Smooth muscle cell (in vitro differentiated cells): ENCODE measurements at regions not wholly inside any gene's neighbourhood (a gene's known extent, or its start where the extent isn't known, plus 50 kb on each side); places are given as distances from the start of the nearest gene placed in this dataset.

Source experiments
- DNase-seq: peaks from one replicate; lab custom pipeline; 2025; ENCODE audit not compliant: unreplicated experiment; lab: John Stamatoyannopoulos, UW
- H2AFZ ChIP-seq: fragments of 200-600 bp; sonication (generic); 2 replicates; pipeline ENCODE4 v1.6.0; 2016; ENCODE audit warnings: antibody characterized with exemption, low read depth, mild to moderate bottlenecking
- H3F3A ChIP-seq: fragments of 200-600 bp; sonication (generic); 2 replicates; pipeline ENCODE4 v1.6.0; 2017; ENCODE audit warnings: antibody characterized with exemption, low read depth
- H3K27ac ChIP-seq: fragments of 200-600 bp; sonication (generic); 2 replicates; pipeline ENCODE4 v1.5.1; 2016; ENCODE audit warnings: low read depth, mild to moderate bottlenecking
- H3K27me3 ChIP-seq: fragments of 200-600 bp; sonication (generic); 2 replicates; pipeline ENCODE4 v1.6.1; 2016; ENCODE audit warnings: low read depth, mild to moderate bottlenecking
- H3K36me3 ChIP-seq: fragments of 200-600 bp; sonication (generic); 2 replicates; pipeline ENCODE4 v1.5.1; 2016; ENCODE audit warnings: low read depth
- H3K4me1 ChIP-seq: fragments of 200-600 bp; sonication (generic); 2 replicates; pipeline ENCODE4 v1.5.1; 2016; ENCODE audit warnings: low read depth
- H3K4me2 ChIP-seq: fragments of 200-600 bp; sonication (generic); 2 replicates; pipeline ENCODE4 v1.6.0; 2016; ENCODE audit warnings: mild to moderate bottlenecking
- H3K4me3 ChIP-seq: fragments of 200-600 bp; sonication (generic); 2 replicates; pipeline ENCODE4 v1.5.1; 2016; ENCODE audit warnings: mild to moderate bottlenecking
- H3K79me2 ChIP-seq: fragments of 200-600 bp; sonication (generic); 2 replicates; pipeline ENCODE4 v1.6.0; 2016; ENCODE audit warnings: low read depth, mild to moderate bottlenecking
- H3K9ac ChIP-seq: fragments of 200-600 bp; sonication (generic); 2 replicates; pipeline ENCODE4 v1.6.0; 2016; ENCODE audit warnings: low read depth
- H3K9me3 ChIP-seq: fragments of 200-600 bp; sonication (generic); replicated peaks from 2 replicates; pipeline ENCODE4 v1.5.1; 2016; ENCODE audit warnings: low read depth
- H4K20me1 ChIP-seq: fragments of 200-600 bp; sonication (generic); 2 replicates; pipeline ENCODE4 v1.6.0; 2016; ENCODE audit warnings: low read depth
- WGBS: methylation state at CpG from one replicate; pipeline ENCODE4 v1.1.7; 2016; ENCODE audit warnings: low lambda C conversion rate; 5-methylcytosine and 5-hydroxymethylcytosine counted together
- TF ChIP-seq, protein P1 (sequence below): fragments of 200-600 bp; sonication (generic); IDR thresholded peaks from 2 replicates; pipeline ENCODE4 v1.5.1; 2017; ENCODE audit warnings: borderline replicate concordance, mild to moderate bottlenecking, antibody characterized with exemption; ENCODE audit not compliant: insufficient read depth, poor library complexity, severe bottlenecking

DNA sequence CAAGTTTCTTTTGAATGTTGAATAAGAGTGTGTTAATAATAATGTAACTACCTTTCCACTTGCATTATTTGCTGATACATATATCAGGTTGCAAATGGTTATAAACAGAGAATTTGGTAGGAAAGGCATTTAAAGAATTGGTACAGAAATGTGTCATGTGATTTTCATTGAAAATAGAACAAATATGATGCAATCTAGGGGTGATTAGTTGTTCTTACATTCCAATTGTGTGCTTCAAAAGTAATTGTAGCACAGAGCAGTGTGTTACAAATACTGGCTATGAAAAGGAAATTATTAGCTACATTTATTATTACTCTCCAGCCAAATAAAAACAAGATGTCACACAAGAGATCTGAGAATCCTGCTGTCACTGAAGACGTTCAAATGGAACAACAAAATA, 61.8 kb upstream of the PRDM9 start:
- no peak overlapping the region for H3K9ac ChIP-seq
- no peaks in the 10 kb centered on the region for H3K4me1 ChIP-seq
- no peak overlapping the region for H3K4me3 ChIP-seq
- H3K9me3 ChIP-seq, result no peaks in the 10 kb centered on the region
- H3K36me3 ChIP-seq, result no peaks in the 10 kb centered on the region
- no peaks in the 10 kb centered on the region for H3F3A ChIP-seq
- WGBS, result 78% methylated on average over 1 of the region's 1 CpG
- H4K20me1 ChIP-seq, result no peaks in the 10 kb centered on the region
- H3K27me3 ChIP-seq, result no peaks in the 10 kb centered on the region
- H3K79me2 ChIP-seq, result no peaks in the 10 kb centered on the region
- H2AFZ ChIP-seq, result no peak overlapping the region
- DNase-seq, result no peak
- TF ChIP-seq, protein P1, sequence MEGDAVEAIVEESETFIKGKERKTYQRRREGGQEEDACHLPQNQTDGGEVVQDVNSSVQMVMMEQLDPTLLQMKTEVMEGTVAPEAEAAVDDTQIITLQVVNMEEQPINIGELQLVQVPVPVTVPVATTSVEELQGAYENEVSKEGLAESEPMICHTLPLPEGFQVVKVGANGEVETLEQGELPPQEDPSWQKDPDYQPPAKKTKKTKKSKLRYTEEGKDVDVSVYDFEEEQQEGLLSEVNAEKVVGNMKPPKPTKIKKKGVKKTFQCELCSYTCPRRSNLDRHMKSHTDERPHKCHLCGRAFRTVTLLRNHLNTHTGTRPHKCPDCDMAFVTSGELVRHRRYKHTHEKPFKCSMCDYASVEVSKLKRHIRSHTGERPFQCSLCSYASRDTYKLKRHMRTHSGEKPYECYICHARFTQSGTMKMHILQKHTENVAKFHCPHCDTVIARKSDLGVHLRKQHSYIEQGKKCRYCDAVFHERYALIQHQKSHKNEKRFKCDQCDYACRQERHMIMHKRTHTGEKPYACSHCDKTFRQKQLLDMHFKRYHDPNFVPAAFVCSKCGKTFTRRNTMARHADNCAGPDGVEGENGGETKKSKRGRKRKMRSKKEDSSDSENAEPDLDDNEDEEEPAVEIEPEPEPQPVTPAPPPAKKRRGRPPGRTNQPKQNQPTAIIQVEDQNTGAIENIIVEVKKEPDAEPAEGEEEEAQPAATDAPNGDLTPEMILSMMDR, result no peak
- H3K4me2 ChIP-seq, result no peak overlapping the region
- H3K27ac ChIP-seq, result no peak overlapping the region

DNA sequence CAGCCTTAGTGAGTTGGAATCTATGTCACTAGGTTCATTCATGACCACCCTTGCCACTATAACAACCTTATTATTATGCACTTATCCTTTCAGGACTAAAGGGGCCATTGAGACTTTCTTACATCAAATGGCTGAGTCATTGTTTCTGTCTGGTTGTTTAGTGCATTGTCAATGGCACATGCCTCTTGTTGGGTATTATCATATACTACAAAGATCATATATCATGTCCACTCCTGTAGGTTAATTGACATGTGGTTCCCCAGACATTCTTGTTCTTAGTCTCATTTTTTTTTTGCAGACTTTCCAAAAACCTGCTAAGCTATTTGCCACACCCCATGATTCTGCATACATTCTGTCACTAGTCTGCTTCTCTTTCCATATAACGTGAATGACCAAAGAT, 66.7 kb upstream of the PRDM9 start:
- Histone ChIP-seq H3K4me3 (no peak overlapping the region), H3K79me2 (no peaks in the 10 kb centered on the region), H3K27me3 (no peaks in the 10 kb centered on the region), H4K20me1 (no peaks in the 10 kb centered on the region), H3F3A (no peaks in the 10 kb centered on the region), H3K9ac (no peak overlapping the region), H3K4me2 (no peak overlapping the region), H2AFZ (no peak overlapping the region), H3K27ac (no peak overlapping the region), H3K4me1 (no peaks in the 10 kb centered on the region), H3K36me3 (no peaks in the 10 kb centered on the region), H3K9me3 (no peaks in the 10 kb centered on the region)
- WGBS, result 72% methylated on average over 1 of the region's 1 CpG
- TF ChIP-seq, protein P1, result no peak
- DNase-seq, result no peak

GRCh38 chr5:23437011-23437410, 70.4 kb upstream of the PRDM9 start:
- H3K9me3 ChIP-seq, result no peaks in the 10 kb centered on the region
- TF ChIP-seq, protein P1, result no peak
- no peak overlapping the region for H3K9ac ChIP-seq
- H3K36me3 ChIP-seq, result no peaks in the 10 kb centered on the region
- no peak overlapping the region for H3K27ac ChIP-seq
- no peaks in the 10 kb centered on the region for H3K4me1 ChIP-seq
- no peak overlapping the region for H3K4me2 ChIP-seq
- no peak overlapping the region for H3K4me3 ChIP-seq
- DNase-seq, result no peak
- H4K20me1 ChIP-seq, result no peaks in the 10 kb centered on the region
- H3K27me3 ChIP-seq, result no peaks in the 10 kb centered on the region
- H3F3A ChIP-seq, result no peaks in the 10 kb centered on the region
- no peak overlapping the region for H2AFZ ChIP-seq
- H3K79me2 ChIP-seq, result no peaks in the 10 kb centered on the region

DNA sequence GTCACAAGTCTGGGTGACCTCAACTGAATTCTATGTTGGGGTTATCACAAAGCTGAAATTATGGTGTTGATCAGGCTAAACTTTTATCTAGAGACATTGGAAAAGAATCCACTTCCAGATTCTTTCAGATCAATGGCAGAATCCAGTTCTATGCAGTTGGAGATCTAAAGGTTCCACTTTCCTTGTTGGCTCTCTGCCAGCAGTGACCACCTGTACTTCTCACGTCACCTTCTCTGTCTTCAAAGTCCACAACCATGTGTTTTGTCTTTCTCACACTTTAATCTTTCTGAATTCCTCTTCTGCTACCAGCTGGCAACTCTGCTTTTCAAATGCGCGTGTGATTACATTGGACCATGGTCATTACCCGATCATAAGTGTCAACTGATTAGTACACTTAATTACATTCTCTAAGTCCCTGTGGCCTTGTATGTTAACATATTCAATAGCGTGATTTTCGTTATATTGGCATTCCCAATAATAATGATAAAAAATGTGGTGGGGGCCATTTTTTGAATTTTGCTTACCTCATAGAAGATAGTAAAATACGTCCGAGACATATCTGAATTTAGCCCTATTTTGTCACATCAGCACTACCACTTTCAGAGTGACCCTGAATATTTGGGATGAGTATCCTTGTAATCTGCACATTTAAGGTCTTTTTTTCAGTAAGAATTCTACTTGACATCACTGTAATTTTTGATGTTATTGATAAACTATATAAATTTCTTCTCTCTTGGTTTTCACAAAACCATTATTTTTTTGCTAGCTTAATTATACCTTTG, 73.7 kb upstream of the PRDM9 start:
- no peaks in the 10 kb centered on the region for H3K9me3 ChIP-seq
- no peak for DNase-seq
- H3K9ac ChIP-seq, result no peak overlapping the region
- no peaks in the 10 kb centered on the region for H3K79me2 ChIP-seq
- no peaks in the 10 kb centered on the region for H3F3A ChIP-seq
- no peaks in the 10 kb centered on the region for H3K4me1 ChIP-seq
- 95% methylated on average over 8 of the region's 8 CpGs for WGBS
- H3K27me3 ChIP-seq, result no peaks in the 10 kb centered on the region
- TF ChIP-seq, protein P1, result no peak
- H3K36me3 ChIP-seq, result no peaks in the 10 kb centered on the region
- H3K4me2 ChIP-seq, result no peak overlapping the region
- H2AFZ ChIP-seq, result no peak overlapping the region
- H4K20me1 ChIP-seq, result no peaks in the 10 kb centered on the region
- no peak overlapping the region for H3K4me3 ChIP-seq
- no peak overlapping the region for H3K27ac ChIP-seq
